ENCODE measurements at regions not wholly inside any gene's neighbourhood (a gene's known extent, or its start where the extent isn't known, plus 50 kb on each side); places are given as distances from the start of the nearest gene placed in this dataset.

DNA sequence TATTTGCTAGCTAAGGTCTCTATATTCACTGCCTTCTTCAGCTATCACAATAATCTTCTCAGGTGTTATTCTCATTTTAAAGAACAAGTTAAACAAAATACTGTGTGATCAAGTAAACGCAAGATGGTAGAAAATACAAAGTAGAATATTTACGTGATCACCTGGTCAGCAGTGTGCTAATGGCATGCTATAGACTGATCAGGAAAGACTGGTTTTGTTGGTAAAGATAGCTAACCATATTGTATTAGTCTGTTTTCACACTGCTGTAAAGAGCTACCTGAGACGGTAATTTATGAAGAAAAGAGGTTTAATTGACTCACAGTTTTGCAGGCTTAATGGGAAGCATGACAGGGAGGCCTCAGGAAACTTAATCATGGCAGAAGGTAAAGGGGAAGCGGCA, 50.4 kb downstream of the ZBTB38 start:
- no peak for DNase-seq (ENCODE audit: low read depth)

DNA sequence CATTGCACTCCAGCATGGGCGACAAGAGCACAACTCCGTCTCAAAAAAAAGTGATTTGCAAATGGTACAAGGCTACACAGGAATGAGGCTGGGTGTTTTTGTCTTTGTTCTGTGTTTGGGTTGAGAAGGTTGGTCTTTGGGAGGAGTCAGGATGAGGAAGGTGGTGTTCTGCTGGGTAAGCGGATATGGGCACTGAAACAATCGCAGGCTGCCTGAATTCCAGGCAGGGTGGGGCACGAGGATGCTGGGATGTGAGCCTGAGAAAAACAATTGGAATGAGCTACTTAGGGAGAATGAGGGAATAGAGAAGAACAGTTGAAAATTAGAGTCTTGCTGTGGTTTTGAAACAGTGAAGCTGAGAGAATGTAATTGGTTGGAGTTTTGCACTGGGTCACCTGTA, 51.6 kb downstream of the ZBTB38 start:
- no peak for DNase-seq (ENCODE audit: low read depth)

DNA sequence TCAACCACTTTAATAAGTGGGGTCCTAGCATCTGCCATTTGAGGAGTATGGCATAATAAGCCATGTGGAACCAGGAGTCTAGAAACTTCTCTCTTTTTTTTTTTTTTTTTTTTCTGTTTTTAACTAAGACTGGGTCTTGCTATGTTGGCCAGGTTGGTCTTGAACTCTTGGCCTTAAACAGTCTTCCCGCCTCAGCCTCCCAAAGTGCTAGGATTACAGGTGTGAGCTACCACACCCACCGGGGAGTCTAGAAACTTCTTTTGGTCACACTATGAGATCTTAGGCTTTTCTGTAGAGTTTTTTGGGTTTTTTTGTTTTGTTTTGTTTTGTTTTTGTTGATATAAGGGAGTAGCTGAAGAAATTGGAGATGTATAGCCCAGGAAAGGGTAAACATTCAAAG, 52.9 kb downstream of the ZBTB38 start:
- DNase-seq (ENCODE audit: low read depth) = no peak

DNA sequence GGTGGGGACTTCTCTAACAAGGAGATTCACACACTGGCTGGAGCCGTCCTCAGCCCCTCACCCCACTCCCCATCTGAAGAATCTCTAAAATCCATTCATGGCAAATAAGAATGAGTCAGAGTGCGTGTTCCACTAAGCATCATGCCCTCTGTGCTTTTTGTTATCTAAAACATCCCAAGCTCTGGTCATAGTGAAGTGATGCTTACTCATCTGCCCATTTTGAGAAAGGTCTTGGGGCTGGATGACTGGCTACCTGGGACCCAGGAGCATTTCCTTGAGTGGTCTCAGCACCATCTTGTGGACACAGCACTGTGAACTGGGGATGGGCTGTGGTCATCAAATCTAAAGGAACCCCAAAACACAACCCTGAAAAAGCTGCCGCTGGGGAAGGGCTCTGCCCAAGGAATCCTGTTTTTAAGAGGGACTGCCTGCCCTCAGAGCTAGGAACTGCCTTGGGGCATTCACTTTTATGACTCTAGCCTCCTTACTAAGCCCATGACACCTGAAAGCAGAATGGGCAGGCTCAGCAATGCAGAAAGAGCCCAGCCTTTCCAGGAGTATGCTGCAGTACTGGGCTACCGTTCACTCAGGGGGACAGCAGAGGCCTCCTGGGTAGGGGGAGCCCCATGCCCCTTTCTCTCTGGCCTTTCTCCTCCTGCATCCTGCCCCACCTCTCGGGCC, 53.5 kb downstream of the ZBTB38 start:
- DNase-seq (ENCODE audit: low read depth) = peak; percentile 85

DNA sequence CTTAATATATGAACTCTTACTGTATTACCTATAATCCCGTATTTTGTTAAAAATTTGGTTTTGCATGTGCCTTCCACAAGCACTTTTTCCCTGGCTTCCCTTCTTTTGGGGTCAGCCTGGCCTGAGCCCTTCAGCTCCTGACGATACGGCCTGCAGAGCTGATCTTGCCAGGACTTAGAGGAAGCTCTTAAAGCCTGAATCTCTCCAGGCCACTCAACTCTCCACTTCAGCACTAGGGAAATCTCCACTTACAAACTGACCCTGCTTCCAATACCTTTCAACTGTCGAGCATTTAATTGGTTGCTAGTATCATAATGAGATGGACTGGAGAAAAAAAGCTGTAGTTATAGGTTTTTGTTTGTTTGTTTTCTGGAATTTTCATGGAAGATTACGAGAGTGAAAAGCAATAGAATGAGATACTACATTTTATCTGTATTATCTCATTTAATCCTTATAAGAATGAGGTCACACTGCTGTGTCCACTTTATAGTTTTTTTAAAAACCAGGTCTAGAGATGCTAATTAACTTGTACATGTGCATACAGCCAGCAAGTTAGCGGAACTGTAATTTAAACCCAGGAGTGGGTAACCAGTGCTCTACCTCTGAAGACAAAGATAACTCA, 54.8 kb downstream of the ZBTB38 start:
- no peak for DNase-seq (ENCODE audit: low read depth)

DNA sequence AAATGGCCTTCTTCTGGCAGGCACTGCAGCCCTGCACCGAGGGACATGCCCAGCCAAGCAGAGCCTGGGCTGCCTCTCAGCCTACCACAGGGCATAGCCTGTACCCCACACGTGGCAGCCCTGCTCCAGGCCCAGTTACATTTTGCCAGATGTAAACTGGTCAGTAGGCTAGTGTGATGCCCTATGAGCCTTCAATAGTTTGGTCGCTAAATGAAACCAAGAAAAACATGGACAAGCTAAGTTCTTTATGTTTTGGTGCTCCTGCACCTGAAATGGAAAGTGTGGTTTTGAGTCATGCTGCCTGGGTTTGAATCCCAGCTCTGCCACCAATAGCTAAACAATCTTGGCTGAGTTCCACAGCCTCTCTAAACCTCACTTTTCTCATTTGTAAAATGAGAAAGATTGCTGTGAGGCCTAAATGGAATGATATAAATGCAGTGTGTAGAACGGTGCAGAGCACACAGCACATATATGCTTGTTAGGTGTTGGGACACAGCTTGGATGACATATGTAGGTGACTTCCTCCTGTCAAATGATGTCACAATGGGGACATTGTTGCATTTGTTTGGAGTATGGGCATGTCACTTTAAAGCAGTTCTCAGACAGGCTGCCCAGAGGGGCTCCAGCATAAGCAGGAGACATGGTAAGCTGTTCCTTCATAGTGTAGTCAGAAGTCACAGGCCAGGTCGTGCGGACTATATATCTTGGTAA, 57.4 kb downstream of the ZBTB38 start:
- peak; percentile 65 for DNase-seq (ENCODE audit: low read depth)

DNA sequence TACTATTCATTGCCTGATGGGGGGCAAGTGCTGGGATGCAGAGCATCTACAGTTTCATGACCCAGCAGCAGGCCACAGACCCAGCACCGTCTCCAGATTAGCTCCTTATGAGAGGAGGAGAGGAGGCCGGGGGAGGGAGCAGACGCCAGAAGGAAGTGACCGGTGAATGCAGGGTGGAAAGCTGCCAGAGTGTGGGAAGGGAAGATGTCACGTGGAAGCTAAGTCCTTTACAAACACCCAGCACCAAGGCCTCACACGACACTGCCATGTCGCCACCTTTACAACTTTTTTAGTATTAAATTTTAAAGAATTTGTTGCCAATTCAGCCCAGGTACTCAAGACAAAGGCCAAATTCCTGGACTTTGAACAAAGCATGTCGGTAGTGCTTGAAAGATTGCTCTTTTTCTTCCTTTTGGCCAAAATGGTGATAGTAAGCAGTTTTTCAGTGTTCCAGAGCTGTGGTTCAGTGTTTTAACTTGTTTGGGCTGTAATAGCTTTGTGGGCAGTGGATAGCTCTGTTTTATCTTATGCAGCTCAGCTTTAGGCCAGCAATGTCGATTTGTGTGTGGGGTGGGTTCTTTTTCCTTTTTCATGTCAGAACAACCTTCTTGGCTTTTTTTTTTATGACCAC, 58.2 kb downstream of the ZBTB38 start:
- peak; percentile 86 for DNase-seq (ENCODE audit: low read depth)

DNA sequence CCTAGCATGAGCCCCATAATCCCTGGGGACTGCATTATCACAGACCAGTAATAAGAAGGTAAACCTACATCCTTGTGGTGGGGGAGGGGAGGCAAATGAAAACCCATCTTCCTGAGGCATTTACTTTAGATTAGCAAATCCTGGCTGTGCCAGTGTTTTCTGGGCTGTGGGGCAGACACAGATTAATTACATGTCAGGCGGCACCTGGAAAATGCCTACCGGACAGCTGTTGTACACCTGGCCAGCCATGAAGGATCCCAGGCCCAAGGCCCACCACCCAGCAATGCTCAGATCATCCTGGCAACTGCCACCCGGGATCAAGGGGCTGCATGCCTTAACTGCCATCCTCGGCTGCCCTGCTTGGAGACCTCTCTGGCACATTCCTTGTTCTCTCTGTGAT, 59.1 kb upstream of the RASA2 start:
- DNase-seq (ENCODE audit: low read depth) = no peak

DNA sequence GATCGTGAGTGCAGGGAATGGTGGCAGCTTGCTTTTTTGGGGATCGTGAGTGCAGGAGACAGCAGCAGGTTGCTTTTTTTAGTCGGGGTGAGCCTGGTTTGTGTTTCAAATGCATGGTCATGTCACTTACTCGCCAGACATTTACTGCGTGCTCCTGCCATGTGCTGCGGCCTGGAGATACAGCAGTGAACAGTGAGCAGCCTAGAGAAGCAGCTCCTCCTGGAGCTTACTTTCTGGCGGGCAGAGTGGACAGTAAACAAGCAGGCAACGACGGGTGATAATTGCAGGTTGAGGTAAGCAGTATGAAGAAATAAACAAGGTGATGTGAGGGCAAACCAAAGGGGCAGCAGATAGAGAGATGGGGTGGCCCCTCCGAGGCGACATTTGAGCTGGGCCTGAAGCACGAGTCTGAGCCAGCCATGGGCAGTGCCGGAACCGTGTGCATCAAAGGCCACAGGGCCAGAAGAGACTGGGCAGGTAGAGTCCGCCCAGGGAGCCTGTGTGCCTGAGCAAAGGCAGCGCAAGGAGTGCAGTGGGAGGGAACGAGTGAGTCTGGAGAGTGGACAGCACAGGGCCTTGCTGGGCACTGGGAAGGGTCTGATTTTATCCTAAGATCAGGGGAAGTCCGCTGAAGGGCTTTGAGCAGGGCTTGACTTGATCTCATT, 57.3 kb upstream of the RASA2 start:
- no peak for DNase-seq (ENCODE audit: low read depth)

DNA sequence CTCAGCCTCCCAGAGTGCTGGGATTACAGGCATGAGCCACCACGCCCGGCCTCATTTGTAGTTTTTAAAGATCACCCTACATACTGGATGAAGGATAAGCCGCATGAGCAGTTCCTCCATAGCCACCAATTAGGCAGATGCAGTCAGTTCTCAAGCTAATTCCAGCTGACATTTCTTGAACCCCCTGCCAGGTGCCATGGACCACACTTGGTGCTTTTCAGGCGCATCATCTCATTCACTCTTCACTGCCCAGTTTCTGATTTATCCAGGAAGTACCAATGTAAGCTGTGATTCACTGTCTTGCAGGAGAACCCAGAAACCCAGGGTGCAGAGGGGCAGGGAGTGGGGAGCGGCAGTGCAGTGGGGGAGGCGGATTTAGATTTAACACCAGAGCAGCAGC, 56.5 kb upstream of the RASA2 start:
- DNase-seq (ENCODE audit: low read depth) = no peak

DNA sequence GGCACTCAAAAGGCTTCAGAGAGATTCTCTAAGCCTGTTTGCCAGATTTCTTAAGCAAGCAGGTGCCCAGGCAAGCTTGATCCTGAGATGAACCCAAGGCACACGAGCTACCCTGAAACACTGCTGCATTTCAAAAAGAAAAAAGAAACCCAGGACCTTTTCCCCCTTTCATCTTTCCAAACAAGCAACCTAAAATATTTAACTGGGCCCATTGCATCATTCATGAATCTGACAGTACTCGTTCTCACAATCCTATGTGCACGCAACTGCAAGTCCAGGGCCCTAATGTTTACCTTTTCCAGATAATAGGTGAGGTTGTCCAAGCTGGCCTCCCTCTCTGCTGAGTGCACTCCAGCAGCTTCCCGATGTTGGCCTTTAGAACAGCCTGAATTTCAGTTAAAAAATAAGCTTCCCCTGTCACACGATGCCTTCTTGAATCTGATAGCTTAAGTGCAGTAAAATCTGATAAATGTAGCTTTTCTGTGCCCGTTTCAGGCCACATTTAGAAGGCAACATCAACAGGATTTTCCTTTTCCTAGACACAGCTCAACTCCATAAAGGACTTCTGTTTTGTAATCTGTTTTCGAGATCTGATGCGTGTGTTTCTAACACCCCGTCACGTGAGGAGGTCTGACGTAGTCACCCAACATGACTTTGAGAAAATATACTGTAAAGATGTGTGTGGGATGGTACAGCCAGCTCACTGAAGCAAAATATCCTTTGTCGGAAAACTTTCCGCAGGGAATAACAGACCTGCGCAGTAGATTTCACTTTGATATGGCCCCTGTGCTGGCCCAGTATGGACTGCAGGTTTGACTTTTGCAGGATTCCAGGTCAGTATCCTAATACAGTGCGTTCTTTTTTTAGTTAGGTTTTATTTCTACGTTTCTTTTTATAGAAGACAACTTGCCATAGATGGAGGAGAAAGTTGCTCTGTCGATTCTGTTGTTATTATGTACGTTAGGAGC, 55.1 kb upstream of the RASA2 start:
- DNase-seq (ENCODE audit: low read depth) = no peak

DNA sequence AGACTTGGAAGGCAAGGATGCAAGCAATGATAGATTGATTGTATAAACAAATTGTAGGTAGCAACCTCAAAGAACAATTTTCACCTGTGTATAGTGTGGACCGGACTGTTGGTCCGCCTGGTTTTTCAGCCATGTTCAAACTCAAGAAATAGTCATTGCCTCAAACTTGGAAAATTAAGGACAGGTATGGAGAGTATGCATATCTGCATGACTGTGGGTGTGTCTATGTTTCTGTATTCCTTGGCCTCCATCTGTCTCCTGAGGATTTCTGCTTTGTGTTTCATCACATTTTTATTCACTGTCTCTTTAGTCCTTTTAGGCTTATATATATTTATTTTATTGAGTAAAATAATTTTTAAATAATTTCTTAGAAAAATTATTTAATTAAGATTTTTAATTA, 53.9 kb upstream of the RASA2 start:
- no peak for DNase-seq (ENCODE audit: low read depth)

DNA sequence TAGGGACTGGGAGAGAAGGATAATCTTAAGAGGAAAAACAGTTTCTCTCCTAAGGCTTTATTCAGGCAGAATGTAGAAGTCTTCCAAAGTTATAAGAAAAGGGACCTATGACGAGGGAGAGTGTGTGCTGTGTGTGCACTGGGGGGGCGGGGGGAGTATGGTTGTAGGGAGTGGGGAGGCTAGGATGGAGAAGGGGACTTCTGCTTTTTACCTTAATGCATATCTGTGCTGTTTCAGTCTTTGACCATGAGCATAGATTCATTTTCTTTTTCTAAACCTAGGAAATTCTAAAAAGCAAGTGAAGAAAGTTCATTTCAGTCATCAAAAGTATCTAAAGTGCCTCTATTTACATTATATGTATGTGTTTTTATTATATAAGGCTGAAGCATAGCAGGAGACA, 52.6 kb upstream of the RASA2 start:
- DNase-seq (ENCODE audit: low read depth) = no peak

DNA sequence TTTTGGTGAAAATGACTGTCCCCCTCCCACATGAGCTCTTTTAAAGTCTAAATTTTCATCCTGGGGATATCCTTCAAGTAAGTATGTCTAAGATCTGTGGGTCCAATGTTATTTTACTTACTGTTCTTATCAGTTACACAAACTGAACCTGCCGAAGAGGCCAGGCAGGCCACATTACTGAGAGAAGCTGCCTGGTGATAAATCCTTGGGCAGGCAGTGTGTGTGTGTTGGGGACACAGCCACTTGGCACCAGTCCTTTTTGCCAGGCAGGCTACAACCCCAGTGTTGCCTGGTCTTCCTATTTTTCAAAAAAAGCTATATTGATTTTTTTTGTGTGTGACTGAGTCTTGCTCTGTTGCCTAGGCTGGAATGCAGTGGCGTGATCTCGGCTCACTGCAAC, 50.6 kb upstream of the RASA2 start:
- no peak for DNase-seq (ENCODE audit: low read depth)
